H9 (cell line): ENCODE measurements at regions not wholly inside any gene's neighbourhood (a gene's known extent, or its start where the extent isn't known, plus 50 kb on each side); places are given as distances from the start of the nearest gene placed in this dataset.

Experiments used
- DNase-seq: peaks from one replicate; pipeline ENCODE4 v3.0.0-alpha.2; 2017
- H2AFZ ChIP-seq: one replicate; pipeline ENCODE4 v1.6.1; 2013; ENCODE audit warnings: mild to moderate bottlenecking, low read length, control low read depth, moderate library complexity
- H2AK5ac ChIP-seq: 2 replicates; pipeline ENCODE4 v1.6.1; 2013; ENCODE audit warnings: low read length, control low read depth, mixed read lengths; ENCODE audit not compliant: insufficient read length
- H2BK120ac ChIP-seq: one replicate; pipeline ENCODE4 v1.6.1; 2013; ENCODE audit warnings: low read depth, mild to moderate bottlenecking, low read length, control low read depth, inconsistent platforms; ENCODE audit not compliant: poor library complexity, severe bottlenecking
- H2BK12ac ChIP-seq: 2 replicates; pipeline ENCODE4 v1.6.1; 2013; ENCODE audit warnings: low read length, control low read depth, mixed read lengths, low read depth; ENCODE audit not compliant: insufficient read length
- H2BK15ac ChIP-seq: 2 replicates; pipeline ENCODE4 v1.6.1; 2013; ENCODE audit warnings: low read depth, low read length, control low read depth
- H2BK20ac ChIP-seq: one replicate; pipeline ENCODE4 v1.6.1; 2013; ENCODE audit warnings: low read depth, mild to moderate bottlenecking, low read length, control low read depth, inconsistent platforms; ENCODE audit not compliant: poor library complexity, severe bottlenecking
- H2BK5ac ChIP-seq: 2 replicates; pipeline ENCODE4 v1.6.1; 2013; ENCODE audit warnings: low read length, control low read depth, mixed read lengths; ENCODE audit not compliant: insufficient read length
- H3K14ac ChIP-seq: 2 replicates; pipeline ENCODE4 v1.6.1; 2013; ENCODE audit warnings: low read length, control low read depth; ENCODE audit not compliant: insufficient read depth
- H3K18ac ChIP-seq: 2 replicates; pipeline ENCODE4 v1.6.1; 2013; ENCODE audit warnings: low read depth, mild to moderate bottlenecking, mixed read lengths, low read length, control low read depth; ENCODE audit not compliant: insufficient read length
- H3K23ac ChIP-seq: 2 replicates; pipeline ENCODE4 v1.6.1; 2013; ENCODE audit warnings: low read length, control low read depth, mixed read lengths, low read depth; ENCODE audit not compliant: insufficient read length
- H3K23me2 ChIP-seq: 2 replicates; pipeline ENCODE4 v1.6.1; 2013; ENCODE audit warnings: low read depth, mild to moderate bottlenecking, mixed read lengths, low read length, control low read depth; ENCODE audit not compliant: insufficient read length, poor library complexity, severe bottlenecking
- H3K27ac ChIP-seq: 2 replicates; pipeline ENCODE4 v1.5.1; 2013; ENCODE audit warnings: low read length, control low read depth, mixed read lengths, low read depth; ENCODE audit not compliant: insufficient read length
- H3K27me3 ChIP-seq: 2 replicates; pipeline ENCODE4 v1.6.1; 2013; ENCODE audit warnings: low read length, control low read depth, inconsistent platforms; ENCODE audit not compliant: insufficient read depth
- H3K4ac ChIP-seq: 2 replicates; pipeline ENCODE4 v1.6.1; 2013; ENCODE audit warnings: low read depth, mild to moderate bottlenecking, control low read depth, inconsistent platforms, low read length, moderate library complexity
- H3K4me1 ChIP-seq: 2 replicates; pipeline ENCODE4 v1.6.1; 2013; ENCODE audit warnings: low read length, control low read depth, inconsistent platforms; ENCODE audit not compliant: insufficient read depth
- H3K4me2 ChIP-seq: 2 replicates; pipeline ENCODE4 v1.6.1; 2013; ENCODE audit warnings: low read length, control low read depth, mixed read lengths; ENCODE audit not compliant: insufficient read length, insufficient read depth
- H3K56ac ChIP-seq: 2 replicates; pipeline ENCODE4 v1.6.1; 2013; ENCODE audit warnings: low read depth, mild to moderate bottlenecking, mixed read lengths, low read length, control low read depth; ENCODE audit not compliant: insufficient read length
- H3K79me1 ChIP-seq: 2 replicates; pipeline ENCODE4 v1.6.1; 2013; ENCODE audit warnings: low read depth, mild to moderate bottlenecking, moderate library complexity, low read length, control low read depth, inconsistent platforms; ENCODE audit not compliant: insufficient read depth, poor library complexity, severe bottlenecking
- H3K79me2 ChIP-seq: 2 replicates; pipeline ENCODE4 v1.6.1; 2013; ENCODE audit warnings: low read length, control low read depth, inconsistent platforms; ENCODE audit not compliant: insufficient read depth
- H3K9ac ChIP-seq: 2 replicates; pipeline ENCODE4 v1.6.1; 2013; ENCODE audit warnings: low read length, control low read depth, mixed read lengths; ENCODE audit not compliant: insufficient read length; ENCODE audit errors: extremely low read depth
- H3K9me3 ChIP-seq: one replicate; pipeline ENCODE4 v1.6.1; 2013; ENCODE audit warnings: low read depth, low read length, inconsistent platforms; ENCODE audit not compliant: control insufficient read depth
- H3T11ph ChIP-seq: one replicate; pipeline ENCODE4 v1.6.1; 2013; ENCODE audit warnings: mild to moderate bottlenecking, low read length, control low read depth, inconsistent platforms
- H4K20me1 ChIP-seq: one replicate; pipeline ENCODE4 v1.6.1; 2013; ENCODE audit not compliant: control insufficient read depth, insufficient read length, insufficient read depth
- H4K5ac ChIP-seq: 2 replicates; pipeline ENCODE4 v1.6.1; 2013; ENCODE audit warnings: low read depth, mild to moderate bottlenecking, mixed read lengths, low read length, control low read depth; ENCODE audit not compliant: insufficient read length
- H4K8ac ChIP-seq: replicated peaks from 2 replicates; pipeline ENCODE4 v1.6.1; 2013; ENCODE audit warnings: low read length, control low read depth, mixed read lengths, low read depth; ENCODE audit not compliant: insufficient read length
- H4K91ac ChIP-seq: 2 replicates; pipeline ENCODE4 v1.6.1; 2013; ENCODE audit warnings: low read depth, mild to moderate bottlenecking, moderate library complexity, mixed read lengths, low read length, control low read depth; ENCODE audit not compliant: insufficient read length
- H3K27ac Mint-ChIP-seq, 3 experiments: 2 replicates in 2 of 3; 3 replicates in 1 of 3; pipeline ENCODE4 v1.8.0; 2020 to 2021; ENCODE audit warnings: mixed read lengths in 3 of 3, mild to moderate bottlenecking in 1 of 3, moderate library complexity in 1 of 3
- H3K27me3 Mint-ChIP-seq: 2 replicates; pipeline ENCODE4 v1.8.0; 2021; ENCODE audit warnings: low read depth, mild to moderate bottlenecking, moderate library complexity, mixed read lengths
- H3K36me3 Mint-ChIP-seq, 3 experiments: 2 replicates in 2 of 3; 3 replicates in 1 of 3; pipeline ENCODE4 v1.8.0; 2020 to 2021; ENCODE audit warnings: low read depth in 3 of 3, mixed read lengths in 3 of 3; ENCODE audit not compliant: insufficient read depth in 1 of 3
- H3K4me1 Mint-ChIP-seq, 2 experiments: 2 replicates each; pipeline ENCODE4 v1.8.0; 2020; ENCODE audit warnings: mixed read lengths in 2 of 2
- H3K4me3 Mint-ChIP-seq, 2 experiments: 2 replicates in 1 of 2; 3 replicates in 1 of 2; pipeline ENCODE4 v1.8.0; 2020 to 2021; ENCODE audit warnings: mild to moderate bottlenecking in 2 of 2, mixed read lengths in 2 of 2, moderate library complexity in 1 of 2
- H3K9me3 Mint-ChIP-seq, 2 experiments: 2 replicates in 1 of 2; 3 replicates in 1 of 2; pipeline ENCODE4 v1.8.0; 2020; ENCODE audit warnings: mild to moderate bottlenecking in 2 of 2, mixed read lengths in 2 of 2, moderate library complexity in 1 of 2
- CTCF ChIP-seq: fragments of 200-600 bp; sonication (generic); conservative IDR thresholded peaks from 3 replicates; pipeline ENCODE4 v1.8.0; 2021; ENCODE audit warnings: antibody characterized with exemption, mild to moderate bottlenecking
- WGBS: extraction: QIAGEN DNeasy Blood & Tissue Kit; methylation state at CpG from one replicate; pipeline ENCODE4 v1.1.7; 2013; ENCODE audit warnings: missing lambda C conversion rate, low lambda C conversion rate, mixed read lengths; ENCODE audit not compliant: insufficient read length; ENCODE audit errors: extremely low coverage; 5-methylcytosine and 5-hydroxymethylcytosine counted together

GRCh38 chr2:122982936-122983335 lies 1042.2 kb upstream of the CNTNAP5 start:
- H2BK120ac ChIP-seq: no peak overlapping the region
- no peaks in the 10 kb centered on the region for H3K4me1 ChIP-seq
- no peak overlapping the region for H2BK12ac ChIP-seq
- no peak overlapping the region for H2BK20ac ChIP-seq
- TF ChIP-seq CTCF: no peak
- H2BK15ac ChIP-seq: no peak overlapping the region
- H3K27me3 ChIP-seq: no peaks in the 10 kb centered on the region
- no CpG with 5 or more reads among the region's 1 CpG for WGBS
- H3K9ac ChIP-seq: no peak overlapping the region
- H4K91ac ChIP-seq: no peak overlapping the region
- no peak overlapping the region for H3K4me2 ChIP-seq
- no peak overlapping the region for H3T11ph ChIP-seq
- H3K23ac ChIP-seq: no peak overlapping the region
- H3K27ac Mint-ChIP-seq: no peak overlapping the region
- DNase-seq: no peak
- H4K8ac ChIP-seq: no peak overlapping the region
- H3K23me2 ChIP-seq: no peaks in the 10 kb centered on the region
- H3K9me3 Mint-ChIP-seq: peaks cover 4 to 12% of the 10 kb centered on the region in 2 experiments; a peak in 3 of 5 replicates
- H3K18ac ChIP-seq: no peak overlapping the region
- no peaks in the 10 kb centered on the region for H3K79me1 ChIP-seq
- no peaks in the 10 kb centered on the region for H4K20me1 ChIP-seq
- no peak overlapping the region for H3K27ac ChIP-seq
- no peaks in the 10 kb centered on the region for H3K27me3 Mint-ChIP-seq
- no peak overlapping the region for H3K14ac ChIP-seq
- H3K4me3 Mint-ChIP-seq: no peak overlapping the region
- H3K36me3 Mint-ChIP-seq: peaks cover 4 to 11% (median 4%) of the 10 kb centered on the region in 3 experiments; a peak in 6 of 7 replicates
- H2AK5ac ChIP-seq: no peak overlapping the region
- H2BK5ac ChIP-seq: no peak overlapping the region
- H4K5ac ChIP-seq: no peak overlapping the region
- no peak overlapping the region for H2AFZ ChIP-seq
- no peak overlapping the region for H3K56ac ChIP-seq
- H3K9me3 ChIP-seq: no peaks in the 10 kb centered on the region
- peaks cover 9 to 12% of the 10 kb centered on the region in 2 experiments for H3K4me1 Mint-ChIP-seq
- no peak overlapping the region for H3K4ac ChIP-seq
- no peaks in the 10 kb centered on the region for H3K79me2 ChIP-seq
